Glomerular visceral epithelial cell (primary cell): ENCODE measurements at regions not wholly inside any gene's neighbourhood (a gene's known extent, or its start where the extent isn't known, plus 50 kb on each side); places are given as distances from the start of the nearest gene placed in this dataset.
"Not testable (repeated sequence)": the region's sequence is repeated elsewhere in the genome, so short reads cannot be mapped to it uniquely, and the experiment has no call there.

ENCODE experiments used
- DNase-seq: peaks from one replicate; pipeline ENCODE4 v3.0.0-alpha.2; 2016; ENCODE audit errors: extremely low spot score

DNA sequence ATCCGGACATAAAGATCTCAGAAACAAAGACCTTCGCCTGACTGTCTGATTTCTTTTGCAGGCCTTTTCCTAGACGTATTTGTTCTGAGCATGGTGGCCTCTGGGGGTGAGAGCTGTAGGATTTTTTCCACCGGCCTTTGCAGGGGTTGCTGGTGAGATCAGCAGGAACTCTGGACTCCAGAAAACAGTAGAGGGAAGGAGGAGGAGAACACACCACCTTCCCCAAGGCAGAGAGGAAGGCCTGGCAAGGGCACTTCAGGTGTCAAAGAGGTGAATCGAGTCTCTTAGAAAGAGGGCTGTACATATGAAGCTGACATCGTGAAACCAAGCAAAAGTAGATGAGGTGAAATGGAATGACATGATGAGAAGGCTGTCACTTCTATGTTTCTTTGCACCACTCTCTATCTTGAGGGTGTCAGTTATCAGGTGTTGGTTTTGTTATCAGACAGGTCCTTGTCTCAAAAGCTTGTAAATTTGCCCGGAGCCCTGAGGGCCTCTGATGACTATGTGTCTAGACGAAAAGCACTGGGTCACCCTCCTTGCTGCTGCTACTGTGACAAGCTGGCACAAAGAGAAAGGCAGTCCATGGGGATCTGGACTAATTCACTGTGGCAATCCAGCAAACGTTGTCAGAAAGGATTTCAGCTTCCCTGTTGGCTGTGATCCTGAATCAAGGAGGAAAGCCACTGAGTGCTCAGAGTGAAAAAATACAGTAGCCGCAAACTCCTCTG, 91.3 kb upstream of the MAP3K7 start:
- no peak for DNase-seq

DNA sequence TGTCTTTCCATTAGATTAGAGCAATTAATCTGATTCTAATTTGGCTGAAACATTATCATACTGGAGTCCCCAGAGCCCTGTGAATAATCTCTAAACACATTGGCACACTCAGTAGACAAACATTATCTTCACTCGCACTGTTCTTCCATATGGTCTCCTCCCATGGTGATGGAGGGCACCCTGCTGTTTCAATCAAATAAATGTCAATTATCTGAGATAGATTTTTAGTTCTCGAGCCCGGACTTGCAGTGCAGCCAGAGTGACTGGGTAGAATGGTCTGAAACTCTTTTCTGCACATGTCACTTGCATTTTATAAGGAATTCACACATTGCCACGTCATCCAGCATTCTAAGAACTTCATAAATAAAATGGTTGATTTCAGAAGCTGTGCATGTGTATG, 90.6 kb upstream of the MAP3K7 start:
- DNase-seq, result no peak

DNA sequence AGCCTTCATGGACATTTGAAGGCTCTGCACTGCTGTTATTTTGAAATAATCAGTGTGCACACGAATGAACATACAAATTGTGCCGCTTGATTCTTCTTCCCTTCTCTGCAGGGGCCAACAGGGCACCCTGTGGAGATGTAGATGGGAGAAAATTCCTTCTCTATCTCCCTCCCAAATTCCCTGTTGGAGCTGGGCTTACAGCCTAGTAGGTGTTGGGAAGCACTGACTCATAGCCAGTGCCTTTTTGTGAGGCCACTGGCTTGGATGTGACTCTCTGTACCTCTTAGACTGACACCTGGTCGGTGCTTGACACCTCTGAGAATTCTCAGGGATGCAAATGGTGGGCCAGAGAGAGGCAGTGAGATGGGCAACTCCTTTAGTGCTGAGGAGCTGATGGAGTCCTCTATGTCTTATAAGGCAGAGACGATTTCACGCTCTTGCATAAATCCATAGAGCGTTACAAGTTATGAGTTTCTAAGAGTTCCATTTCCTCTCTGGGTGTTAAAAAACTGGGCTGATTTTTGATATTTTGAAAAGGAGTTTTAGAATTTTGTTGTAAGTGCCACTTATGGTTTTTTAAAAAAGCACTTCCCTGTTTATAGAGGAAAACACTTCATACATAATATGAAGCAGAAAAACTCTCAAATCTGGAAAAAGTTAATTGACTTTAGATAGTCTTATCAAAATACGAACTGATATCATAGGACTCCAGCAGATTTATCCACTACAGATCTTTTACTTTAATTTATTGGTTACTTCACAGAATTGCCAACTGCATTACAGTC, 89.8 kb upstream of the MAP3K7 start:
- no peak for DNase-seq

DNA sequence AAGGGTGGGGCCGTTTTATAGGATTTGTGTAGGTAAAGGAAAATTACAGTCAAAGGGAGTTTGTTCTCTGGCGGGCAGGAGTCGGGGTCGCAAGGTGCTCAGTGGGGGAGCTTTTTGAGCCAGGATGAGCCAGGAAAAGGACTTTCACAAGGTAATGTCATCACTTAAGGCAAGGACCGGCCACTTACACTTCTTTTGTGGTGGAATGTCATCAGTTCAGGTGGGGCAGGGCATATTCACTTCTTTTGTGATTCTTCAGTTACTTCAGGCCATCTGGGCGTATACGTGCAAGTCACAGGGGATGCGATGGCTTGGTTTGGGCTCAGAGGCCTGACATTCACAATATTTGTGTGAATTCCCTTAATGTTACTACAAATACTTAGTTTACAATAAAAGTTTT, 88.2 kb upstream of the MAP3K7 start:
- DNase-seq, result not testable (repeated sequence)

DNA sequence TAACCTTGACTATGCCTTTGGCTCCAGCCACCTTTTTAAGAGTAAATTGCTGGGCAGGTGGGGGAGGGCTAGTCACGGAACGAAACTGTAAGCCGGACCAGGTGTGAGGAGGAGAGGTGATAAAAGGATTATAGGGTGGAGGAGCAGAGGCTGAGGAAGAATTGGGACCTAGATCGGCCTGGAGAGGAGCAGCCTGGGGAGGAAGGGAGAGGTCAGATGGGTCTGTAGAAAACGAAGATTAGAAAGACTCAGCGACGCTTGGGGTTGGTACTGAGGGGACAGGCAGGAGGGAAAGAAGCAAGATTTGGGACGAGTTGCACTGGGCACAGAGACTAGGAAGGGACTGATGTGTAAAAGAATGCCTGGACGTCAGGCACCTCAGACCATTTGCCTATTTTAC, 87.2 kb upstream of the MAP3K7 start:
- not testable (repeated sequence) for DNase-seq

DNA sequence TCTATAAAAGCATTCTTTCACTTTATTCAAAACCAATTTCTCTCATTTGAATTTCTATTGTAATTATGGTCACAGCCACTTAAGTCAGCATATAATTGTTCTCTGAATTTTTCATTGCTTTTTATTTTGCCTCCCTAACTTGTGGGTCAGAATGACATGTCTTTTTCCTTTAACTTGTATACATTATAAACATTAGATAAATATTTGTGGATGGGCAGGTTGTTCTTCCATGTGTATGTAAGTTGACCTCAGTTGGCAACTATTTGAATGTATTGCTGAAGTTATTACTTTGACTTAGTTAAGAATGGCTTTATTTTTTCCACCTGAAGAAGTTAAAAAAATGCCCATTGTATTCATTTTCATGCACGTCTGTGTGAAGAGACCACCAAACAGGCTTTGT, 83.0 kb upstream of the MAP3K7 start:
- no peak for DNase-seq

DNA sequence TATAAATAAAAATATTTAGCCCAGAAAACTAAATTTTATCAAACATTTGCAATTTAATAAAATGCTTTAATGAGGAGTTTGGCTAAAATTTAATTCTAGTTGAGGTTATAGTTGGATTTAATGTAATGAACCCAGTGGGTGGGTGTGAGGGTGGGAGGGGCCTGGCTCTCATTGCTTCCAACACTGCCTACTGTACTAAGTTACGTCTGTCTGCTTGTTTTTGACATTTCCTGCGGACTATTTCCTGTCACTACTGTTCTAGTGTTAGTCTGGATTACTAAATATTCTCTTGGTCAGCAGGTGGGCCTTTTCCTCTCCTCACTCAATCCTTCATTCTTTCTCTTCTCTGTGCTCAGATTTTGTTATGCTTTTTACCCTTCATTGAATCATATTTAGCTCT, 82.5 kb upstream of the MAP3K7 start:
- no peak for DNase-seq

DNA sequence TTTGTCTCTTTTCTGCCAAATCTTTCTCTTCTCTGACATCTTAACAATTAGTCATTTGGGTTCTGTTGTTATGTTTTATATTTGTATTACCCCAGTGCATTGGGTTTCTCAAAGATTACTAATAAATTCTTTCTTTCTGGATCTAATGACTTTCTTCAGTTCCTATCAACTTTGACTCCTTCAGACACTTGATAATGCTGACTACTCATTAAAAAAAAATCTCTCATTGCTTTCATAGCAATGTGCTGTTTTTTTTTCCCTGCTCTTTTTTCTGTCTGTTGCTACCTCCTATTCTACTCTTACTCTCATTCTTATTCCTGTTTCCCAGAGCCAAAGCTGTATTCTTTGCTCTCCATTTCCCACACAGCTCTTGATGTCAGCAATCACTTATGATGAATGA, 81.3 kb upstream of the MAP3K7 start:
- no peak for DNase-seq

DNA sequence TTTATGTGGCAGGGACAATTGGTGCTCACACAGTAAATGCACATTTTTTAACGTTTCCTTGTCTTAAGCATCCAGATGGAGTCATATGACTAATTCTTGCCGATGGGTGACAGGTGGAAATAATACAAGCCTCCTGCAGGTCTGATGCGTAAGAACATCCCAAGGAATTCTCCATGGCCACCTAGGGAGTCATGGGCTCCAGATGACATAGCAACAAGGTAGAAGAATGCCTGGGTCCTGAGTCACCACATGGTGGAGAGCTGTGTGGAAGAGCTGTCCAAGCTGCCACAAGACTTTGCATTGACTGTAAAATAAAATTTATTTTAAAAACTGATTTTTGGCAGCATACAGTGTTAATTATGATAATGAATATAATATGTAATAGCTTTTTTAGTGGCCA, 77.0 kb upstream of the MAP3K7 start:
- DNase-seq, result no peak

DNA sequence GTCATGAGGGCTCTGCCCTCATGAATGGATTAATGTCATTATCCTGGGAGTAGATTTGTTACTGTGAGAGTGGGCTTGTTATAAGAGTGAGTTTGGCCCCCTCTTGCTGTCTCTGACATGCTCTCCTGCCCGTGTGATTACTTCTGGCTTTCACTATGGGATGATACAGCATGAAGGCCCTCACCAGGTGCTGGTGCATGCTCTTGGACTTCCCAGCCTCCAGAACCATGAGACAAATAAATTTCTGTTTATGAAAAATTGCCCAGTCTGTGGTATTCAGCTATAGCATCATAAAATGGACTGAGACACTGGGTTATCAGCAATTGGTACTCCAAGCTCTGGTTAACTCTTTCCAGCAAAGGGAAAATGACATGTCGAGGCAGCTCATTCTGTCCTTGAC, 76.2 kb upstream of the MAP3K7 start:
- no peak for DNase-seq

DNA sequence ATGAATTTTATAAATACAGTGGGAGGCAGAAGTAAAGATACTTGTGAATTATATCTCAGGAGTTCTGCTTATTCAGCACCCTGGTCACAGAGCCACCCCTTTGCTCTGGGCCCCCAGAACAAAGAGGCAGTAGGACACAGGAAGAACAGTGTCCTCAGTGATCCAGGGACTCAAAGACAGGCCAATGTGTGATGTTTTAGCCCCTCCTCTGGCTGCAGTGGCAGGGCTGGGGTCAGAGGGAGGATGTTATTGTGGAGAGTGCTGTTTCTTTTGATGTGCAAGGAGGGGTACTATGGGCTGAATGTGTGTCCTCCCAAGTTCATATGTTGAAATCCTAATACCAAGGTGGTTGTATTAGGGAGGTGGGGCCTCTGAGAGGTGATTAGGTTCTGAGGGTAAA, 74.1 kb upstream of the MAP3K7 start:
- DNase-seq, result no peak

DNA sequence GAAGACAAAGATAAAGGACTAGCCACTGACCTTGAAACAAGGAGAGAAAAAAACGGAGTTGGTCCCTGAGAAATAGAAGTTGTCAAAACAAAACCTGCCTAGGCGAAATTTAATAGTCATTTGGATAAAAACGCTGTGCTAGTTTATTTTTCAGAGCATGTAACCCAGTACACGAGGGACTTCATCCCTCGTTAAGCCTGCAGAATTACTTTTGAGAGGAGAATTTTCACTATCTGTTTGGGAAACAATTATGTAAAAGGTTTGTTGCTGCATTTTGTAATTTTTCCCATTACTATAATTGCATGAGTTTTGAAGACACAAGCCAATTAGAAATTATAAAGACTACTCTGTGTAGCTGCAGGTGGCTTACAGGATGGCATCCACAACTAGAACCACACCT, 71.6 kb upstream of the MAP3K7 start:
- DNase-seq, result no peak

DNA sequence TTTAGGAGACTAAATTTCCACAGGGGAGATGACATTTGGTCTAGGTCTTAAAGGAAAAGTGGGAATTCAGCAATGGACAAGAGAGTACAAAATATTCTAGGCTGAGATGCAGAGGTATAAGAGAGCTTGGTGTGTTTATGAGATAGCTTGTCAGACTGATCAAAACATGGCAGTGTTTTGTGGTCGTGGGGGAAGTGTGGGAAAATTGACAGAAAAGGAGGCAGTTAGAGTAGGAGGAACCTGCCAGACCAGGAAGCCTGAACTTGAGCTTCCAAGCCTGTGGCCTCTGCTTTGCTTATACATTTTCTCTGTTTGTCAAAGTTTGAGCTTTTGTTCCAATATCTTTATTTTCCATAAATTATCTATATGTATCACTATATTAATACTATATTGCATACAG, 69.5 kb upstream of the MAP3K7 start:
- no peak for DNase-seq

DNA sequence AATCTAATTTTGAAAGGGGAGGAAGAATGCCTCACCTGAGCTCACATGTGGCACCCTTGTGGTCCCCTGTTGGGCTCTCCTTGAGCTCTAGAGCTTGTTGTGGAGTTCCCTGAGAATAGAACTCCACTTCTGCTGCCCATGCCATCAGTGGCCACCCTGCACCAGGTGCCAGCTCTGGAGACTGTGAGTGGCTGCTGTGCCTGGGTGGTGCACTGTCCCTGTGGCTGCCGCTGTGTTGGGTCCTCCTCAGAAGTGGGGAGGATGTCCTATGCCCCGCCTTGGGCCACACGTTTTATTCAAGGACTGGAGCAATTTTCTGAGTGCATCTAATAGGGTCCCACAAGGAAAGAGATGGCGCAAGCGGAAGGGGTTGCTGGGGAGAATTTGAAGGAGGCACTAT, 67.9 kb upstream of the MAP3K7 start:
- DNase-seq, result no peak

DNA sequence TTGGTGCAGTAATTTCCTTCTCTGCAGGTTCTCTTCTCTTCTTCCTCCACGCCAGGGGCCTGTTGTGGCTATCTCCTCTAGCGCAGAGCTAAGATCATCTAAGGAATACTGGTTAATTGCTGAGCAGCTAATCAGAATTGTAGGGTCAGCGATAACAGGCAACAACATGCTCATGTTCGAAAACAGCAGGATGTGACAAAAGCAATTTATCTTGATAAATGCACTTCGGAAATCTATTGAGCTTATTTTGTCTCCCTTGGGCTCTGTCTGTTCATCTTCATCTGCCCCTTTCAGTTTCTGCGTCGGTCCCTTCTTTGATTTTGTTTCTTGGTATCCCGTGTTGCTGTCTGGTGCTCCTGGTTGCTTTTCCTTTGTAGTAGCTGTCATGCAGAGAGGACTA, 67.3 kb upstream of the MAP3K7 start:
- DNase-seq, result no peak

DNA sequence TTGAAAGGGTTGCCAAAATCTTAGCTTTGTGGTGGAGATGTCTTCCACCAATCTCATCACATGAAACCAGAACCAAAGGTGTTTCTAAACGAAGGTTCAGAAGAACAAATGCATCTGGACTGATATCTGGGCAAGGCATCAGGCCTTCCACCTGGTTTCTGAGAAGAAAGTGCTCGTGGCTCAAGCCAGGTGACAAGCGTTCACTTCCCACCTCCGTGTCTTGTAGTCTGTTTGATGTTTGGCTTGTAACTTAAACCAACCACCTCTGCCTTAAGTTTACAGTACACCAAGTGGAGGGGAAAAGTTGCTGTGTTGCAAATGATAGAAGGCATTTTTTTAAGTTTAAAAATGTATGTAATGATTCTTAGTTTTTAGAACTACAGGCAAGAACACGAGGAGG, 66.9 kb upstream of the MAP3K7 start:
- DNase-seq, result no peak

DNA sequence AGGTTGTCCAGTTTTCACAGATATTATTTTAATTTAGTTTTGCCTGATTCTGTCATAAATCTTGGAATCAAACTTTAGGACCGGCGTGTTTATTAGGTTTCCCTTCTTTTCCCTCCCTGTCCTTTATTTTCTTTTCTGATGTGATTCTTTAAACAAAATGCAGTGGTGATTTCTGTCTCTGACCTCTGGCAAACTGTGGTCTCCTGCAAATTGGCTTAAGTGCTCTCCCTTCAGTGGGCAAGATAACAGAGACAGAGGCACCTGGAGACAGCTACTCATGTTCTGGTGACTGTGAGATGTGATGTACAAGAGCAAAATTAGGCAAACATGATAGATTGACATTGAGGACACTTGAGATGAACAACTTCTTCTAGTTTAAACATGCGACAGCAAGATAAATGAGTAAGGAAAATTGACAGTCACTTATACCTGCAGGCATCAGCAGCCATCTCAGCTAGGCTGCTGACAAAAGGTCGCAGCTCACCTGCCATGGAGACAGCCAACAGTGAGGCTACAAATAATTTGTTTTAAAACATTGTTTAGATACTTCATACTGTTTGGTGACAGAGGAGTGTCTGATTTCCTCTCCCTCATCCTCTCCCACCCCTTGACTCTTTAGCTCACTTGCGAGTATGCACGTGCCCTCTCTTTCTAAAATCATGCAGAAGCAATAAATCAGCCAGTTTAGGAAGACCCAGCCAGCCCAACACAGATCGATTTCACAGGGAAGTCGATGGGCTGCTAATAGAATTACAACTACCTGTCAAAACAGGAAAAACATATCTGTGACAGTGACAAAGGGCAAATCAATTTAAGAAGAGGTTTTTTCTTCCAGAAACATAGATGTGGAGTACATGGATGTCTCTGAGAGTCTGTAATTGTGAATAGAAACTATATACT, 63.4 kb upstream of the MAP3K7 start:
- DNase-seq, result no peak

DNA sequence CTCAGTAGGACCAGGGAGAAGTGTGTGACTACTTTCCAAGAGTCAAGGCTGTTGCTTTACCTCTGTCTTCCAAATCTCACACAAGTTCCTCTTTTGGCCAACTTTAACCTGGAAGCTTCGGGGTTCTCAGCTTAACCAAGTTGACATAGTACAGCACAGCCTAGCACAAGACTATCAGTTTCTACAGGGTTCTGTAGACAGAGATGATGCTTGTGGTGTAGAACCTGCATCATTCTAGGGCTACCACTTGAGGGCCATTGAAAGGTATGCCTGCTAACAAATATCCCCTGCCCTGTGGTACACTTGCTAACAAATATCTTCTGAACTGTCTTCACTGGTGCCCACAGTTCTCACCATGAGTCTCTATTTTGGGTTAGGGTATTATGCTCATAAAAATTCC, 62.0 kb upstream of the MAP3K7 start:
- DNase-seq, result no peak

DNA sequence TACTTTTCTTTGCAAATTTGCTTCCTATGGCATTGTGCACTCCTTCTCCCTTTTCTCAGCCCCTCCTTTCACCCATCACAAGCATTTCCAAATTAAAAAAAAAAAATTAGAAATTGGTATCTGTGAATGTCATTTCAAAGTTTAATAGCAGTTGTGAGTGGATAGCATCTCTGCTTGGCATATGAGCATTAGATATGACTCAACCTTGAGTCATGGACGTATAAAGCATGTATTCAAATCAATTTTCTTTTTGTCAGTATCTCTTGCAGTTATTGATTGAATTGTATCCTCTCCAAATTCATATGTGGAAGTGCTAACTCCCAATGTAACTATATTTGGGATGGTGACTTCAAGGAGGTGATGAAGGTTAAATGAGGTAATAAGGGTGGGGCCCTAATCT, 60.1 kb upstream of the MAP3K7 start:
- no peak for DNase-seq

DNA sequence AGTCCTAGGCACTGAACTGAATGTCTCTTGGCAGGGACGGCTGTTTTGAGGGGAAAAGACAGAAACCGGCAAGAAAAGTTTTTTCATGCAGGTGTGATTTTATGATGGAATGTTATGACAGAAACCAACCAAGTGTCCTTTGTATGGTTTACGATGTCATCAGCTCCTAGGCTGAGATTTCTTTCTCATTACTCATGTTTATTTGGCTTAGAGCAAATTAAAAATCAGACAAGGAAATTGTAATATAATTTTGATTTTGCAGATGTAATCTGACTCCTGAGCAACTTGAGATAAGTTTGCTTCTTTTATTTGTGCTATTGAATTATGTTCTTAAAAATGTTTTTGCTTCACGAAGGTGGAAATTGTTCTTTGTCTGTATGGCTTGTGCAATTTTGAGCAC, 58.8 kb upstream of the MAP3K7 start:
- no peak for DNase-seq

DNA sequence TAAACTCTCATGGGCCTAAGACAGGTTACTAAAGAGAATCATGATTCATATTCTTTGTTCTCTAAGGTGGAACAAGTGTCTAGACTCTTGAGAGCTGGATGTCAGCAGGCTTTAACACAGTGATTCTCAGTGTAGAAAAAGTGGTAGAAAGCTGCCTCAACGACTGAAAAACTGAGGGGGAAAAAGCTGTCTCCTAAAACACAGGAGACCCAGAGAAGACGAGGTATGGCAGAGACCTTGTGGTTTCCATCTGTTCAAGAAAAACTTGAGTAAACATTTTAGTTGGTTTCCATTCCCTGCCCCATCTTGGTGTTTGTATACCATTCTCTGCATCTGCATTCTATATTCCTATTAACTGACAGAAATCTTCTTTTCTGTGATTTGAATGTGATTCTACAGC, 57.6 kb upstream of the MAP3K7 start:
- no peak for DNase-seq

DNA sequence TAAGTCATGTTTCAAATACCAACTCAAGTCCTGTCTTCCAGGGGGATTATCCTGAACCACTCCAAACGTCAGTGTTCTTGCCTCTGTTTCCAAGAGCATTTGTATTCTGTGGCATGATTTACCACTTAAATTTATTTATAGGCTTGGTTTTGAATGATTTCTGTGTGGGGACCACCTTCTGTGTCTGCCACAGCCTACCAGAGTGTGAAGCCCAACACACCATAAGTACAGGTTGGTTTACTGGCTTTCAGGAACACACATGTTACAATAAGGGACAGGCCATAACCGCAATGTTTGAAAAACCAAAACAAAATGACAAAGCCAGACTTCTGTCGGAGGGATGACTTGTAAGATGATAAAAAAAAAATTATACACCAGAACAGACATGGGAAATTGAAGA, 56.5 kb upstream of the MAP3K7 start:
- DNase-seq, result no peak

DNA sequence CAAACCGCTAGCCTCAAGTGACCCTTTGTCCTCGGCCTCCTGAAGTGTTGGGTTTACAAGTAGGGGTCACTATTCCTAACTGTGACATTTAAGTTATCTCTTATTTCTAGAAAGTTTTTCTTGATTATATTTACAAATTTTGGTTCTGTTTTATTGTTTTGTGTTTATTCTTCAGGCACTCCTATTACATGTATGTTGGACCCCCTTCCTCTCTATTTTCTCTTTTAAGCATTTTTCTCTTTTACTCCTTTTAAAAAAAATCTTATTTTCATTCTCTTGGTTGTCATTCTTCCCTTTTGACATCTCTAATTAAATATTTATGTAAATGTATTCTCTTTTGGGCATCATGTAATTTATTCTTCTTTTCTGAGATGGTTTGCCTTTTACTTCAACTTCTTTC, 50.4 kb upstream of the MAP3K7 start:
- no peak for DNase-seq
